OCI-LY3 (cell line): ENCODE measurements at regions not wholly inside any gene's neighbourhood (a gene's known extent, or its start where the extent isn't known, plus 50 kb on each side); places are given as distances from the start of the nearest gene placed in this dataset.
"Not testable (repeated sequence)": the region's sequence is repeated elsewhere in the genome, so short reads cannot be mapped to it uniquely, and the experiment has no call there.

Experiments
- H2AFZ ChIP-seq: fragments of 200-600, 300-600 bp; shearing (Covaris generic); 2 replicates; pipeline ENCODE4 v1.6.0; 2014; ENCODE audit warnings: antibody characterized with exemption, low read depth, low read length
- H3K27ac ChIP-seq: fragments of 200-600, 300-600 bp; sonication (generic); 2 replicates; pipeline ENCODE4 v1.5.1; 2014; ENCODE audit warnings: mild to moderate bottlenecking, low read length, moderate library complexity, mixed read lengths
- H3K27me3 ChIP-seq: fragments of 200-600, 300-600 bp; sonication (generic); 2 replicates; pipeline ENCODE4 v1.6.1; 2014; ENCODE audit warnings: low read depth, low read length, mixed read lengths
- H3K36me3 ChIP-seq: fragments of 200-600, 300-600 bp; sonication (generic); replicated peaks from 2 replicates; pipeline ENCODE3; 2014; ENCODE audit warnings: low read depth, low read length, mixed read lengths
- H3K4me1 ChIP-seq: fragments of 300-600, 200-600 bp; sonication (generic); 2 replicates; pipeline ENCODE4 v1.6.1; 2014; ENCODE audit warnings: low read length, mixed read lengths
- H3K4me2 ChIP-seq: fragments of 200-600, 300-600 bp; sonication (generic); 2 replicates; pipeline ENCODE4 v1.6.1; 2014; ENCODE audit warnings: low read length, mixed read lengths
- H3K4me3 ChIP-seq: fragments of 300-600, 200-600 bp; sonication (generic); 2 replicates; pipeline ENCODE4 v1.5.1; 2014; ENCODE audit warnings: antibody characterized with exemption, mild to moderate bottlenecking, low read length, moderate library complexity
- H3K79me2 ChIP-seq: fragments of 300-600, 200-600 bp; shearing (Covaris generic); 2 replicates; pipeline ENCODE4 v1.6.1; 2014; ENCODE audit warnings: mild to moderate bottlenecking, low read length, mixed read lengths
- H3K9ac ChIP-seq: fragments of 300-600, 200-600 bp; shearing (Covaris generic); 2 replicates; pipeline ENCODE4 v1.6.0; 2014; ENCODE audit warnings: mild to moderate bottlenecking, low read length, moderate library complexity
- H3K9me3 ChIP-seq: fragments of 200-600, 300-600 bp; shearing (Covaris generic); 2 replicates; pipeline ENCODE4 v1.6.1; 2014; ENCODE audit warnings: low read length, mixed read lengths; ENCODE audit not compliant: insufficient read depth
- H4K20me1 ChIP-seq: fragments of 200-600, 300-600 bp; sonication (generic); 2 replicates; pipeline ENCODE4 v1.6.1; 2016; ENCODE audit warnings: low read length, mixed read lengths; ENCODE audit not compliant: insufficient read depth

- H3K36me3 ChIP-seq, result not testable (repeated sequence)
Observed at GRCh38 chr9:42307449-42307848, 124.0 kb downstream of the SPATA31A6 start.

DNA sequence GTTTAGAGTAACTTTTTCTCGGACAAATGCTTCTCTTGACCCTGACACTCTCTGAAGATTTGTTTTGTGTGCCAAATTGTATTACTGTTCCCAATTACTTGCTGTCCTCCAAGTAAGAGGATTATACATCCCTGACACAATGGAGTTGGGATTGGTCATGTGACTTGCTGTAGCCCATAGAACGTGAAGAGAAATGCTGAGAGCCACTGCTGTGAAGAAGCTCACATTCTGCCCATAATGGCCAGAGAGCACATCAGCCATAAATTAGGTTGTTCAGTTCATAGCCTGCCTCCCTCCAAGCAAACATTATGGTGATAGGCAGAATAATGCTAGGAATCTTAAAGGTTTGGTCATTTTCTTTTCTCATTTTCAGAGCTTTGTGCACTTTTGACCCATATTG, 127.5 kb downstream of the SPATA31A6 start:
- not testable (repeated sequence) for H3K4me2 ChIP-seq, H3K4me3 ChIP-seq, H4K20me1 ChIP-seq, H3K9ac ChIP-seq, H3K36me3 ChIP-seq, H3K27me3 ChIP-seq, H3K27ac ChIP-seq, H2AFZ ChIP-seq, H3K79me2 ChIP-seq, H3K9me3 ChIP-seq, H3K4me1 ChIP-seq

More at GRCh38 chr9:42307449-42307848, 124.0 kb downstream of the SPATA31A6 start:
- H3K4me2 ChIP-seq, H3K4me3 ChIP-seq, H3K9me3 ChIP-seq, H3K27ac ChIP-seq, H3K27me3 ChIP-seq, H3K9ac ChIP-seq, H3K4me1 ChIP-seq, H2AFZ ChIP-seq, H4K20me1 ChIP-seq, H3K79me2 ChIP-seq: not testable (repeated sequence)

GRCh38 chr9:42316026-42316425, 132.6 kb downstream of the SPATA31A6 start:
- H3K9ac ChIP-seq, H3K79me2 ChIP-seq, H3K9me3 ChIP-seq, H4K20me1 ChIP-seq, H3K27me3 ChIP-seq, H3K36me3 ChIP-seq, H2AFZ ChIP-seq, H3K4me3 ChIP-seq, H3K4me2 ChIP-seq, H3K27ac ChIP-seq, H3K4me1 ChIP-seq: not testable (repeated sequence)

DNA sequence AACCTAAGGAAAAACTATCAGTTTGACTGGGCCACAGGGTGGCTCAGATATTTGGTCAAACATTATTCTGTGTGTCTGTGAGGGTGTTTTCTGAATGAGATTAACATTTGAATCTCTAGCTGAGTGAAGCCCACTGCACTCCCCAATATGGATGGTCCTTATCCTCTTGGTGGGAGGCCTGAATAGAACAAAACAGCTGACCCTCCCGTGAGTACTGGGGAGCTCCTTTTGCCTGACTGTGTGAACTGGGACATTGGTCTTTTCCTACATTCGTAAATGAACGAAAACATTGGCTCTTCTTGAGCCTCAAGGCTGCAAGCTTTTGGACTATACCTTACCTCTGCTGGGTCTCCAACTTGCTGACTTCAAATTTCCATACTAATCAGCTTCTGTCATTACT, 134.2 kb downstream of the SPATA31A6 start:
- not testable (repeated sequence) for H3K36me3 ChIP-seq, H3K4me2 ChIP-seq, H3K27ac ChIP-seq, H3K27me3 ChIP-seq, H3K9me3 ChIP-seq, H3K9ac ChIP-seq, H2AFZ ChIP-seq, H3K4me1 ChIP-seq, H3K4me3 ChIP-seq, H3K79me2 ChIP-seq, H4K20me1 ChIP-seq

GRCh38 chr9:42323084-42323809, 139.8 kb downstream of the SPATA31A6 start:
- not testable (repeated sequence) for H3K27me3 ChIP-seq, H3K27ac ChIP-seq

DNA sequence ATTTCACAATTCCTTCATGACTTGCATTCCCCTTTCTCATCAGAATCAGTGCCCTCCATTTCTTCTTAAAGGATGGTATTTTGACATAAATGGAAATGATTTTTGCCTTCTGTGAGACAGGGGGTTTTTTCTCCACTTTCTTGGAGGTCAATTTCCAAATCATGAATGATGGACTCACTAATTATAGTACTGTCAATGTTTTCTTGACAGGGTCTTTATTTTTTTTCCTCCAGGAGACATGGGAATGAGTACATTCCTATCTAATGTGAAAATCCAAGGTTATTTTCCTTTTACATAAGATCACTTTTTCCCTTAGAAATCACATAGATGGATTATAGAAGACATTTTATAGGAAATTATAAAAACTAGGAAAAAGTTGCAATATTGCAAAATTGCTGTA, 141.7 kb downstream of the SPATA31A6 start:
- H3K79me2 ChIP-seq, H3K9me3 ChIP-seq, H2AFZ ChIP-seq, H3K4me2 ChIP-seq, H3K4me1 ChIP-seq, H4K20me1 ChIP-seq, H3K36me3 ChIP-seq, H3K9ac ChIP-seq, H3K4me3 ChIP-seq, H3K27ac ChIP-seq, H3K27me3 ChIP-seq: not testable (repeated sequence)

More at GRCh38 chr9:42323084-42323809, 139.8 kb downstream of the SPATA31A6 start:
- H3K36me3 ChIP-seq, H3K4me3 ChIP-seq, H3K79me2 ChIP-seq, H2AFZ ChIP-seq, H3K9ac ChIP-seq, H3K4me1 ChIP-seq, H4K20me1 ChIP-seq, H3K4me2 ChIP-seq, H3K9me3 ChIP-seq: not testable (repeated sequence)

- not testable (repeated sequence) for H3K27me3 ChIP-seq, H3K9me3 ChIP-seq, H3K4me3 ChIP-seq, H3K27ac ChIP-seq, H3K9ac ChIP-seq, H4K20me1 ChIP-seq, H3K4me2 ChIP-seq, H3K36me3 ChIP-seq, H3K79me2 ChIP-seq, H2AFZ ChIP-seq, H3K4me1 ChIP-seq
Observed at GRCh38 chr9:42325561-42325960, 142.1 kb downstream of the SPATA31A6 start.

DNA sequence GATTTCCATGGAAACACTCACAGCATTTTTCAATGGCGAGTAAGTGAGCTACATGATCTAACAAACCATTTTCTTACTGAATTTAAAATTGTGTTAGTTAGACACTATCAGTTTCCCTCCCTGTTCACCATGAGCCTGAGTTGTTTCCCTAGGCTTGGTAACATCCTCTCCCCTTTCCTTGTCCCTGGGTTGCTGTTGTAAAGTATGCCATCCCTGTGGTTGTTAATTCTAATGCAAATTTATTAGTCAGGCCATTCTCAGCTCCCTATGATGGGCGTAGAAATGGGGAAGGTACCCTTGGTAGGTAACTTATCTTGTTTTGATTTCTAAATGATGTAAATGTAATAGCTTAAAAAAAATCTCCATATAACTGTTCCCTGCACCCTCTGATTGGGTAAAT, 143.0 kb downstream of the SPATA31A6 start:
- H3K79me2 ChIP-seq, H3K27ac ChIP-seq, H3K36me3 ChIP-seq, H3K4me2 ChIP-seq, H4K20me1 ChIP-seq, H3K27me3 ChIP-seq, H3K9ac ChIP-seq, H3K4me1 ChIP-seq, H2AFZ ChIP-seq, H3K9me3 ChIP-seq, H3K4me3 ChIP-seq: not testable (repeated sequence)

DNA sequence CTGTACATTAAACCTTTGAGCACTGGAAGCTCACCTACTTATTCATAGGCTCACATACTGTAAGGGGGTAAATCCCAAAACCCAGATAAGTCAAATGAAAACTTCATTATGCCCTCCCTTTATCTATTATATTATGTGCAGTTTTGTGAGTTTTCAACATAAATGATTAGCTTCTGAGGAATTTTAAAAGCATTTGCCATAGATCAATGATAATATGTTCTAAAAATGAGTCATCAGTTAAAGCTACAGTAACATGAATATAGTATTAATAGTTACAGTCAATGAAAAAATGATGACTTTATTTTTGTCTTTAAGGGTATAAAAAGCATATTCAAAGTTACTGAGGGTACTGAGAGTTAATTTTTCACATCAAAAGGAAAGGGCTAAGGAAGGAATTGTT, 151.9 kb downstream of the SPATA31A6 start:
- H2AFZ ChIP-seq, H3K27me3 ChIP-seq, H4K20me1 ChIP-seq, H3K4me3 ChIP-seq, H3K9me3 ChIP-seq, H3K27ac ChIP-seq, H3K36me3 ChIP-seq, H3K4me1 ChIP-seq, H3K9ac ChIP-seq, H3K4me2 ChIP-seq, H3K79me2 ChIP-seq: not testable (repeated sequence)

GRCh38 chr9:42335984-42336657, 152.7 kb downstream of the SPATA31A6 start:
- H2AFZ ChIP-seq, H3K9ac ChIP-seq, H3K27ac ChIP-seq, H3K4me3 ChIP-seq, H3K4me2 ChIP-seq, H4K20me1 ChIP-seq, H3K27me3 ChIP-seq, H3K9me3 ChIP-seq, H3K79me2 ChIP-seq, H3K36me3 ChIP-seq, H3K4me1 ChIP-seq: not testable (repeated sequence)
